ENCODE measurements at regions not wholly inside any gene's neighbourhood (a gene's known extent, or its start where the extent isn't known, plus 50 kb on each side); places are given as distances from the start of the nearest gene placed in this dataset.

GRCh38 chr2:226495466-226496272 is 304.0 kb downstream of the IRS1 start:
- H3K4me3 ChIP-seq (ENCODE audit: low read depth in 1 of 2, low read length in 2 of 2): no peak overlapping the region
- WGBS, 2 donors: 68% methylated on average over 9 of the region's 9 CpGs
- peaks cover 0 to 2% of the 10 kb centered on the region in 2 donors for H3K4me1 ChIP-seq (ENCODE audit: control insufficient read depth in 2 of 2, insufficient read depth in 2 of 2, low read length in 1 of 2)
- no peaks in the 10 kb centered on the region for H3K36me3 ChIP-seq (ENCODE audit: control insufficient read depth in 2 of 2, insufficient read depth in 2 of 2, low read length in 1 of 2)
- H3K27ac ChIP-seq (ENCODE audit: low read depth in 2 of 2, low read length in 1 of 2): no peak overlapping the region
- no peaks in the 10 kb centered on the region for H3K9me3 ChIP-seq (ENCODE audit: control insufficient read depth in 2 of 2, insufficient read depth in 1 of 2, low read depth in 1 of 2, low read length in 1 of 2)
- H3K27me3 ChIP-seq (ENCODE audit: control insufficient read depth in 1 of 2, insufficient read depth in 2 of 2, low read length in 2 of 2): no peaks in the 10 kb centered on the region

- no peaks in the 10 kb centered on the region for H3K9me3 ChIP-seq (ENCODE audit: control insufficient read depth in 2 of 2, insufficient read depth in 1 of 2, low read depth in 1 of 2, low read length in 1 of 2)
- H3K27ac ChIP-seq (ENCODE audit: low read depth in 2 of 2, low read length in 1 of 2): no peak overlapping the region
- H3K36me3 ChIP-seq (ENCODE audit: control insufficient read depth in 2 of 2, insufficient read depth in 2 of 2, low read length in 1 of 2): no peaks in the 10 kb centered on the region
- WGBS, 2 donors: 50 to 67% methylated on average over 1 of the region's 1 CpG
- no peaks in the 10 kb centered on the region for H3K4me1 ChIP-seq (ENCODE audit: control insufficient read depth in 2 of 2, insufficient read depth in 2 of 2, low read length in 1 of 2)
- H3K27me3 ChIP-seq (ENCODE audit: control insufficient read depth in 1 of 2, insufficient read depth in 2 of 2, low read length in 2 of 2): no peaks in the 10 kb centered on the region
- H3K4me3 ChIP-seq (ENCODE audit: low read depth in 1 of 2, low read length in 2 of 2): no peak overlapping the region
Measured at GRCh38 chr2:226491112-226491511, 308.5 kb downstream of the IRS1 start.

GRCh38 chr2:226489775-226490541 is 309.7 kb downstream of the IRS1 start:
- H3K27me3 ChIP-seq (ENCODE audit: control insufficient read depth in 1 of 2, insufficient read depth in 2 of 2, low read length in 2 of 2): no peaks in the 10 kb centered on the region
- H3K36me3 ChIP-seq (ENCODE audit: control insufficient read depth in 2 of 2, insufficient read depth in 2 of 2, low read length in 1 of 2): no peaks in the 10 kb centered on the region
- no peaks in the 10 kb centered on the region for H3K4me1 ChIP-seq (ENCODE audit: control insufficient read depth in 2 of 2, insufficient read depth in 2 of 2, low read length in 1 of 2)
- no peak overlapping the region for H3K27ac ChIP-seq (ENCODE audit: low read depth in 2 of 2, low read length in 1 of 2)
- 70 to 76% methylated on average over 10 of the region's 10 CpGs for WGBS, 2 donors
- no peaks in the 10 kb centered on the region for H3K9me3 ChIP-seq (ENCODE audit: control insufficient read depth in 2 of 2, insufficient read depth in 1 of 2, low read depth in 1 of 2, low read length in 1 of 2)
- H3K4me3 ChIP-seq (ENCODE audit: low read depth in 1 of 2, low read length in 2 of 2): no peak overlapping the region

- no peaks in the 10 kb centered on the region for H3K4me1 ChIP-seq (ENCODE audit: control insufficient read depth in 2 of 2, insufficient read depth in 2 of 2, low read length in 1 of 2)
- H3K9me3 ChIP-seq (ENCODE audit: control insufficient read depth in 2 of 2, insufficient read depth in 1 of 2, low read depth in 1 of 2, low read length in 1 of 2): no peaks in the 10 kb centered on the region
- no peak overlapping the region for H3K4me3 ChIP-seq (ENCODE audit: low read depth in 1 of 2, low read length in 2 of 2)
- H3K27ac ChIP-seq (ENCODE audit: low read depth in 2 of 2, low read length in 1 of 2): no peak overlapping the region
- no peaks in the 10 kb centered on the region for H3K27me3 ChIP-seq (ENCODE audit: control insufficient read depth in 1 of 2, insufficient read depth in 2 of 2, low read length in 2 of 2)
- H3K36me3 ChIP-seq (ENCODE audit: control insufficient read depth in 2 of 2, insufficient read depth in 2 of 2, low read length in 1 of 2): no peaks in the 10 kb centered on the region
Measured at GRCh38 chr2:226488034-226488433, 311.6 kb downstream of the IRS1 start.

- Histone ChIP-seq H3K9me3 (ENCODE audit: control insufficient read depth in 2 of 2, insufficient read depth in 1 of 2, low read depth in 1 of 2, low read length in 1 of 2) (no peaks in the 10 kb centered on the region), H3K4me1 (ENCODE audit: control insufficient read depth in 2 of 2, insufficient read depth in 2 of 2, low read length in 1 of 2) (no peaks in the 10 kb centered on the region), H3K36me3 (ENCODE audit: control insufficient read depth in 2 of 2, insufficient read depth in 2 of 2, low read length in 1 of 2) (no peaks in the 10 kb centered on the region), H3K27me3 (ENCODE audit: control insufficient read depth in 1 of 2, insufficient read depth in 2 of 2, low read length in 2 of 2) (no peaks in the 10 kb centered on the region), H3K27ac (ENCODE audit: low read depth in 2 of 2, low read length in 1 of 2) (no peak overlapping the region), H3K4me3 (ENCODE audit: low read depth in 1 of 2, low read length in 2 of 2) (no peak overlapping the region)
- WGBS, 2 donors: 88 to 91% methylated on average over 3 of the region's 3 CpGs
Measured at GRCh38 chr2:226487573-226487972, 312.0 kb downstream of the IRS1 start.

GRCh38 chr2:226483745-226484619 is 315.6 kb downstream of the IRS1 start:
- WGBS, 2 donors: 58 to 59% methylated on average over 6 of the region's 6 CpGs
- Histone ChIP-seq H3K9me3 (ENCODE audit: control insufficient read depth in 2 of 2, insufficient read depth in 1 of 2, low read depth in 1 of 2, low read length in 1 of 2) (no peaks in the 10 kb centered on the region), H3K36me3 (ENCODE audit: control insufficient read depth in 2 of 2, insufficient read depth in 2 of 2, low read length in 1 of 2) (no peaks in the 10 kb centered on the region), H3K27me3 (ENCODE audit: control insufficient read depth in 1 of 2, insufficient read depth in 2 of 2, low read length in 2 of 2) (no peaks in the 10 kb centered on the region), H3K4me1 (ENCODE audit: control insufficient read depth in 2 of 2, insufficient read depth in 2 of 2, low read length in 1 of 2) (no peaks in the 10 kb centered on the region), H3K4me3 (ENCODE audit: low read depth in 1 of 2, low read length in 2 of 2) (no peak overlapping the region), H3K27ac (ENCODE audit: low read depth in 2 of 2, low read length in 1 of 2) (no peak overlapping the region)

- Histone ChIP-seq H3K36me3 (ENCODE audit: control insufficient read depth in 2 of 2, insufficient read depth in 2 of 2, low read length in 1 of 2) (no peaks in the 10 kb centered on the region), H3K9me3 (ENCODE audit: control insufficient read depth in 2 of 2, insufficient read depth in 1 of 2, low read depth in 1 of 2, low read length in 1 of 2) (no peaks in the 10 kb centered on the region), H3K27me3 (ENCODE audit: control insufficient read depth in 1 of 2, insufficient read depth in 2 of 2, low read length in 2 of 2) (no peaks in the 10 kb centered on the region), H3K4me3 (ENCODE audit: low read depth in 1 of 2, low read length in 2 of 2) (no peak overlapping the region), H3K4me1 (ENCODE audit: control insufficient read depth in 2 of 2, insufficient read depth in 2 of 2, low read length in 1 of 2) (no peaks in the 10 kb centered on the region), H3K27ac (ENCODE audit: low read depth in 2 of 2, low read length in 1 of 2) (no peak overlapping the region)
- 64 to 72% methylated on average over 5 of the region's 5 CpGs for WGBS, 2 donors
Measured at GRCh38 chr2:226483143-226483542, 316.5 kb downstream of the IRS1 start.

GRCh38 chr2:226478109-226478809 is 321.4 kb downstream of the IRS1 start:
- Histone ChIP-seq H3K27me3 (ENCODE audit: control insufficient read depth in 1 of 2, insufficient read depth in 2 of 2, low read length in 2 of 2) (no peaks in the 10 kb centered on the region), H3K9me3 (ENCODE audit: control insufficient read depth in 2 of 2, insufficient read depth in 1 of 2, low read depth in 1 of 2, low read length in 1 of 2) (no peaks in the 10 kb centered on the region), H3K4me1 (ENCODE audit: control insufficient read depth in 2 of 2, insufficient read depth in 2 of 2, low read length in 1 of 2) (no peaks in the 10 kb centered on the region), H3K36me3 (ENCODE audit: control insufficient read depth in 2 of 2, insufficient read depth in 2 of 2, low read length in 1 of 2) (no peaks in the 10 kb centered on the region), H3K27ac (ENCODE audit: low read depth in 2 of 2, low read length in 1 of 2) (no peak overlapping the region), H3K4me3 (ENCODE audit: low read depth in 1 of 2, low read length in 2 of 2) (no peak overlapping the region)
- WGBS, 2 donors: 64% methylated on average over 8 of the region's 8 CpGs
